Suprapubic skin (tissue), 4 donors: ENCODE measurements at regions not wholly inside any gene's neighbourhood (a gene's known extent, or its start where the extent isn't known, plus 50 kb on each side); places are given as distances from the start of the nearest gene placed in this dataset.

Experiments used
- EP300 ChIP-seq: sonication (generic); formaldehyde crosslinking; IDR thresholded peaks from one replicate; pipeline ENCODE4 v1.6.1; 2017; ENCODE audit warnings: antibody characterized with exemption
- POLR2AphosphoS5 ChIP-seq, 3 donors: sonication (generic); formaldehyde crosslinking; IDR thresholded peaks; one replicate each; pipeline ENCODE4 v1.6.1; 2017; ENCODE audit warnings: antibody characterized with exemption in 3 of 3
- TF ChIP-seq, protein P1 (sequence below), 2 donors: fragments of 200-600 bp in 1 of 2; fragments of 450-650 bp in 1 of 2; sonication (generic) in 1 of 2; IDR thresholded peaks; one replicate each; pipeline ENCODE4 v1.5.1; 2016 to 2019; ENCODE audit warnings: antibody characterized with exemption in 2 of 2, mild to moderate bottlenecking in 1 of 2, moderate library complexity in 1 of 2

DNA sequence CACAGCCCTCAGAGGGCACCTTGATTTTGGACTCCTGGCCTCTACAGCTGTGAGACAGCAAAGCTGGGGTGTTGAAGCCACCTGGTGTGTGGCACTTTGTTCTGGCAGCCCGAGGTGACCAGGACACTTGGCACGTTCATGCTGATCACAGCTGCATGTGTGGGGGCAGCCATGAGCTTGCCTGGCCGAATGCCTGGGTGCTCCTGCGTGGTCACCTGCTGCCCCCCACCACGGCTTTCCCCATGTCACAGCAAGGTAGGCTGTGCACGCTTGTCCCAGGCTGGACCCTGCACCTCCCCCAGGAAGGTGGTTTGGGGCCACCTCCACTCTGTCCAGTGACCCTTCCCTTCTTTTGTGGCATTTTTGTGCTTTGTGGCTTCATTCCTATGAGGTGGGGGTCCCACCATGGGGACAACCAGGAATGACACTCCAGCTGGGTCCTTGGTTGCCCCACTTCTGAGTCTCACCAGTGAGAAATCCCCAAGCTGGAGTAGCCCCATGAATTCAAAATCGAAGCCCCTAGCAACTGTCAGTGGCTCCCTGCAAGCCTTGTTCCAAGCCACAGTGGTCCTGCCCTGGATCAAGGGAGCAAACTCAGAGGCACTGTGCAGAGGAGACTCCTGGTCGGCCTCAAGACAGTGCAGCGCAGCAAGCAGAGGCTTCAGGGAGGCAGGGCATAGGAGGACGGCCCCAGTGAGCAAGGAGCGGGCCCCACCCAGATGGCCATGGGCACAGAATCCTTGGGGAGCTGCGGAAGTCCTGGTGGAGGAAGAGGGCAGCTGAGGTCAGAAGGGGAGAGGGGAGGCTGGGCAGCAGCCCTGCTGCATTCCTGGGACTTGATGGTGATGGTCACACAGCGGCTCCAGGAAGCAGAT, 121.4 kb upstream of the HS6ST1 start:
- no peak for TF ChIP-seq POLR2AphosphoS5 (IDR thresholded peaks at IDR 0.05)
- TF ChIP-seq, protein P1, sequence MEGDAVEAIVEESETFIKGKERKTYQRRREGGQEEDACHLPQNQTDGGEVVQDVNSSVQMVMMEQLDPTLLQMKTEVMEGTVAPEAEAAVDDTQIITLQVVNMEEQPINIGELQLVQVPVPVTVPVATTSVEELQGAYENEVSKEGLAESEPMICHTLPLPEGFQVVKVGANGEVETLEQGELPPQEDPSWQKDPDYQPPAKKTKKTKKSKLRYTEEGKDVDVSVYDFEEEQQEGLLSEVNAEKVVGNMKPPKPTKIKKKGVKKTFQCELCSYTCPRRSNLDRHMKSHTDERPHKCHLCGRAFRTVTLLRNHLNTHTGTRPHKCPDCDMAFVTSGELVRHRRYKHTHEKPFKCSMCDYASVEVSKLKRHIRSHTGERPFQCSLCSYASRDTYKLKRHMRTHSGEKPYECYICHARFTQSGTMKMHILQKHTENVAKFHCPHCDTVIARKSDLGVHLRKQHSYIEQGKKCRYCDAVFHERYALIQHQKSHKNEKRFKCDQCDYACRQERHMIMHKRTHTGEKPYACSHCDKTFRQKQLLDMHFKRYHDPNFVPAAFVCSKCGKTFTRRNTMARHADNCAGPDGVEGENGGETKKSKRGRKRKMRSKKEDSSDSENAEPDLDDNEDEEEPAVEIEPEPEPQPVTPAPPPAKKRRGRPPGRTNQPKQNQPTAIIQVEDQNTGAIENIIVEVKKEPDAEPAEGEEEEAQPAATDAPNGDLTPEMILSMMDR (IDR thresholded peaks at IDR 0.05) = no peak
- TF ChIP-seq EP300 = no peak
